IMR-90 (cell line): ENCODE measurements at regions not wholly inside any gene's neighbourhood (a gene's known extent, or its start where the extent isn't known, plus 50 kb on each side); places are given as distances from the start of the nearest gene placed in this dataset.

Source experiments
- ATAC-seq: fragments of 200-7000 bp; cut with Tn5 transposase; 2 replicates; pipeline ENCODE4 v1.9.1; 2020; ENCODE audit warnings: low read depth, mild to moderate bottlenecking, moderate library complexity
- BruUV-seq: library from RNA; stranded (reverse); fragments of 400-500 nt; replicated peaks from 2 replicates; lab custom pipeline; 2021; lab: Mats Ljungman, UMichigan
- CTCF ChIA-PET: fragments of 300-600 bp; formaldehyde crosslinking; extraction: SDS; loops from one replicate; lab custom pipeline; 2021; ENCODE audit warnings: antibody characterized with exemption; lab: Yijun Ruan, JAX
- POLR2A ChIA-PET: fragments of 300-600 bp; sonication (Branson Sonifier 250); formaldehyde crosslinking; loops from one replicate; lab custom pipeline; 2022; ENCODE audit warnings: antibody characterized with exemption; ENCODE audit not compliant: unreplicated experiment; lab: Charles Lee
- DNase-seq: peaks from one replicate; pipeline ENCODE4 v3.0.0; 2013
- H2AFZ ChIP-seq: replicated peaks from 2 replicates; pipeline ENCODE3; 2013; ENCODE audit warnings: low read length, mild to moderate bottlenecking; ENCODE audit not compliant: poor library complexity
- H2AK5ac ChIP-seq: 2 replicates; pipeline ENCODE4 v1.6.1; 2013; ENCODE audit warnings: low read depth, low read length, inconsistent platforms
- H2AK9ac ChIP-seq: replicated peaks from 2 replicates; pipeline ENCODE3; 2013; ENCODE audit warnings: mild to moderate bottlenecking, low read depth, low read length, moderate library complexity; ENCODE audit not compliant: poor library complexity
- H2BK120ac ChIP-seq: 2 replicates; pipeline ENCODE4 v1.6.1; 2013; ENCODE audit warnings: low read depth, low read length, inconsistent platforms
- H2BK15ac ChIP-seq: 3 replicates; pipeline ENCODE4 v1.6.1; 2013; ENCODE audit warnings: low read depth, low read length, inconsistent platforms
- H2BK20ac ChIP-seq: 2 replicates; pipeline ENCODE4 v1.6.1; 2013; ENCODE audit warnings: low read depth, mild to moderate bottlenecking, inconsistent platforms, low read length, moderate library complexity
- H2BK5ac ChIP-seq: 2 replicates; pipeline ENCODE4 v1.6.1; 2013; ENCODE audit warnings: mild to moderate bottlenecking, low read depth, low read length, inconsistent platforms; ENCODE audit not compliant: poor library complexity, severe bottlenecking
- H3K14ac ChIP-seq: replicated peaks from 2 replicates; pipeline ENCODE4 v1.6.1; 2013; ENCODE audit warnings: low read depth, low read length, inconsistent platforms
- H3K18ac ChIP-seq: 2 replicates; pipeline ENCODE4 v1.6.1; 2013; ENCODE audit warnings: low read depth, low read length, control low read depth
- H3K23ac ChIP-seq: 2 replicates; pipeline ENCODE4 v1.6.1; 2013; ENCODE audit warnings: low read depth, low read length, inconsistent platforms
- H3K27ac ChIP-seq: 2 replicates; pipeline ENCODE4 v1.5.1; 2013; ENCODE audit warnings: mild to moderate bottlenecking, control low read depth, low read length; ENCODE audit not compliant: insufficient read depth
- H3K27me3 ChIP-seq: 2 replicates; pipeline ENCODE4 v1.6.1; 2013; ENCODE audit warnings: low read length; ENCODE audit not compliant: control insufficient read depth, insufficient read depth
- H3K36me3 ChIP-seq: 2 replicates; pipeline ENCODE4 v1.6.1; 2013; ENCODE audit warnings: low read length, mixed read lengths; ENCODE audit not compliant: control insufficient read depth, insufficient read depth
- H3K4ac ChIP-seq: 2 replicates; pipeline ENCODE4 v1.6.1; 2013; ENCODE audit warnings: low read depth, low read length, inconsistent platforms
- H3K4me1 ChIP-seq: 2 replicates; pipeline ENCODE4 v1.6.1; 2013; ENCODE audit warnings: low read length, mixed read lengths; ENCODE audit not compliant: control insufficient read depth, insufficient read depth
- H3K4me2 ChIP-seq: 2 replicates; pipeline ENCODE4 v1.6.1; 2013; ENCODE audit warnings: low read depth, mild to moderate bottlenecking, control low read depth, low read length, moderate library complexity
- H3K4me3 ChIP-seq: 2 replicates; pipeline ENCODE4 v1.5.1; 2013; ENCODE audit warnings: low read depth, mild to moderate bottlenecking, control low read depth, low read length, moderate library complexity; ENCODE audit not compliant: insufficient read depth
- H3K56ac ChIP-seq: 2 replicates; pipeline ENCODE4 v1.6.1; 2013; ENCODE audit warnings: low read length, inconsistent platforms; ENCODE audit not compliant: insufficient read depth; ENCODE audit errors: extremely low read depth
- H3K79me1 ChIP-seq, 2 experiments: 2 replicates each; pipeline ENCODE4 v1.6.1; 2013; ENCODE audit warnings: low read length in 2 of 2, inconsistent platforms in 1 of 2, low read depth in 1 of 2
- H3K9ac ChIP-seq: 2 replicates; pipeline ENCODE4 v1.6.1; 2013; ENCODE audit warnings: low read depth, low read length, control low read depth
- H3K9me1 ChIP-seq: 2 replicates; pipeline ENCODE4 v1.6.1; 2013; ENCODE audit warnings: low read length, inconsistent platforms; ENCODE audit not compliant: insufficient read depth
- H3K9me3 ChIP-seq: 2 replicates; pipeline ENCODE4 v1.6.1; 2013; ENCODE audit warnings: low read length; ENCODE audit not compliant: control insufficient read depth, insufficient read depth
- H4K20me1 ChIP-seq: 2 replicates; pipeline ENCODE4 v1.6.1; 2013; ENCODE audit warnings: low read length, inconsistent platforms; ENCODE audit not compliant: insufficient read depth
- H4K5ac ChIP-seq: 2 replicates; pipeline ENCODE4 v1.6.1; 2013; ENCODE audit warnings: mild to moderate bottlenecking, low read depth, low read length, control low read depth
- H4K8ac ChIP-seq, 2 experiments: 2 replicates each; pipeline ENCODE4 v1.6.1; 2013; ENCODE audit warnings: low read depth in 2 of 2, low read length in 2 of 2, control low read depth in 1 of 2, inconsistent platforms in 1 of 2
- H4K91ac ChIP-seq: 2 replicates; pipeline ENCODE4 v1.6.1; 2013; ENCODE audit warnings: low read depth, low read length, inconsistent platforms; ENCODE audit not compliant: insufficient read depth
- CHD1 ChIP-seq: IDR thresholded peaks from 2 replicates; pipeline ENCODE4 v1.6.1; 2012; ENCODE audit warnings: low read depth, low read length, improper control_type of control experiment
- FOS ChIP-seq: fragments of 150-350 bp; IDR thresholded peaks from 2 replicates; pipeline ENCODE4 v1.6.1; 2016; ENCODE audit warnings: low read depth, low read length
- MAFK ChIP-seq: IDR thresholded peaks from 2 replicates; pipeline ENCODE4 v1.6.1; 2012; ENCODE audit warnings: low read depth, low read length, improper control_type of control experiment
- MAZ ChIP-seq: IDR thresholded peaks from 2 replicates; pipeline ENCODE4 v1.6.1; 2012; ENCODE audit warnings: low read depth, mild to moderate bottlenecking, low read length, improper control_type of control experiment, moderate library complexity, borderline replicate concordance
- MXI1 ChIP-seq: IDR thresholded peaks from 2 replicates; pipeline ENCODE4 v1.6.1; 2012; ENCODE audit warnings: low read depth, mild to moderate bottlenecking, low read length, moderate library complexity, borderline replicate concordance
- POLR2A ChIP-seq: IDR thresholded peaks from 2 replicates; pipeline ENCODE4 v1.6.1; 2012; ENCODE audit warnings: mild to moderate bottlenecking, low read depth, low read length
- RAD21 ChIP-seq: IDR thresholded peaks from 2 replicates; pipeline ENCODE4 v1.6.1; 2012; ENCODE audit warnings: low read length, improper control_type of control experiment
- RCOR1 ChIP-seq: IDR thresholded peaks from 2 replicates; pipeline ENCODE4 v1.6.1; 2012; ENCODE audit warnings: mild to moderate bottlenecking, low read length, improper control_type of control experiment; ENCODE audit not compliant: insufficient replicate concordance
- RFX5 ChIP-seq: IDR thresholded peaks from 2 replicates; pipeline ENCODE4 v1.8.0; 2012; ENCODE audit warnings: low read depth, mild to moderate bottlenecking, low read length, moderate library complexity
- USF2 ChIP-seq: fragments of 150-350 bp; IDR thresholded peaks from 2 replicates; pipeline ENCODE4 v1.6.1; 2017; ENCODE audit warnings: mild to moderate bottlenecking, antibody characterized with exemption, low read length, low read depth
- WGBS, 2 experiments: methylation state at CpG; one replicate each; pipeline versions ENCODE4 v1.1.5 to v1.1.7; 2013; ENCODE audit warnings: missing lambda C conversion rate in 2 of 2; ENCODE audit not compliant: insufficient read length in 1 of 2; ENCODE audit errors: extremely low coverage in 2 of 2; 5-methylcytosine and 5-hydroxymethylcytosine counted together
- dilution Hi-C: fragments of 300-500 bp; cut with HindIII; formaldehyde crosslinking; loops from one replicate; pipeline ENCODE4 v1.14.3; 2018; ENCODE audit warnings: low sequenced_read_pairs; ENCODE audit not compliant: unreplicated experiment
- in situ Hi-C: fragments of 300-500 bp; cut with MboI; formaldehyde crosslinking; loops from 3 replicates; pipeline ENCODE4 v1.14.3; 2019; ENCODE audit warnings: low sequenced_read_pairs, inconsistent platforms, mixed read lengths
- intact Hi-C: fragments of 100-400 bp; cut with micrococcal nuclease; formaldehyde crosslinking; loops from 2 replicates; pipeline ENCODE4 v1.10.0; 2022

- H3K4me3 ChIP-seq: no peak overlapping the region
- H2AK5ac ChIP-seq: no peak overlapping the region
- no peaks in the 10 kb centered on the region for H3K36me3 ChIP-seq
- H3K14ac ChIP-seq: no peak overlapping the region
- in situ Hi-C loops: no loop called here
- H3K9me3 ChIP-seq: no peaks in the 10 kb centered on the region
- H3K9ac ChIP-seq: no peak overlapping the region
- H3K27me3 ChIP-seq: peaks cover 36% of the 10 kb centered on the region
- WGBS, 2 experiments: no CpG with 5 or more reads among the region's 10 CpGs
- H3K18ac ChIP-seq: no peak overlapping the region
- no peak overlapping the region for H3K27ac ChIP-seq
- TF ChIP-seq MAZ (no peak), MXI1 (no peak), POLR2A (no peak), MAFK (no peak), RFX5 (no peak), RAD21 (no peak), FOS (no peak), CHD1 (no peak), RCOR1 (no peak), USF2 (no peak)
- no peak overlapping the region for H2BK120ac ChIP-seq
- H4K5ac ChIP-seq: no peak overlapping the region
- H3K79me1 ChIP-seq: no peaks in the 10 kb centered on the region
- POLR2A ChIA-PET: no interaction called here
- H2BK20ac ChIP-seq: no peak overlapping the region
- no peak overlapping the region for H3K4me2 ChIP-seq
- no peak overlapping the region for H2BK5ac ChIP-seq
- no peak overlapping the region for H2BK15ac ChIP-seq
- intact Hi-C loops: no loop called here
- ATAC-seq (no peak), DNase-seq (no peak)
- no TSS peak for BruUV-seq
- no peaks in the 10 kb centered on the region; the same call in 1 of the 2 replicates for H3K9me1 ChIP-seq
- H2AK9ac ChIP-seq: no peak overlapping the region
- CTCF ChIA-PET: no interaction called here
- H3K4ac ChIP-seq: no peak overlapping the region
- no peak overlapping the region for H3K56ac ChIP-seq
- H3K4me1 ChIP-seq: no peaks in the 10 kb centered on the region
- no peak overlapping the region for H4K8ac ChIP-seq
- no peak overlapping the region for H4K91ac ChIP-seq
- H3K23ac ChIP-seq: no peak overlapping the region
- no peaks in the 10 kb centered on the region for H4K20me1 ChIP-seq
- no peak overlapping the region for H2AFZ ChIP-seq
- dilution Hi-C loops: no loop called here
These were observed 123.9 kb downstream of the ZNF664 start for GRCh38 chr12:124096869-124097434.
